Kidney (tissue), 13 donors: ENCODE measurements at regions not wholly inside any gene's neighbourhood (a gene's known extent, or its start where the extent isn't known, plus 50 kb on each side); places are given as distances from the start of the nearest gene placed in this dataset.

Source experiments
- DNase-seq, 5 donors: peaks; one replicate each; pipeline ENCODE4 v3.0.0-alpha.2; 2013 to 2020
- FAIRE-seq: peaks from 2 replicates; lab custom pipeline; 2012; peaks lifted over from hg19 to GRCh38; lab: Jason Lieb, UNC
- H3K27ac ChIP-seq, 2 donors: one replicate each; pipeline ENCODE4 v1.7.0; 2013; ENCODE audit warnings: low read depth in 2 of 2, low read length in 2 of 2, inconsistent platforms in 1 of 2
- H3K27me3 ChIP-seq: one replicate; pipeline ENCODE4 v1.7.1; 2013; ENCODE audit warnings: low read length, inconsistent platforms; ENCODE audit not compliant: control insufficient read depth, insufficient read depth
- H3K36me3 ChIP-seq, 3 donors: one replicate each; pipeline versions ENCODE4 v1.7.0 to v1.7.1; 2013; ENCODE audit warnings: low read length in 3 of 3, control low read depth in 1 of 3, inconsistent platforms in 1 of 3; ENCODE audit not compliant: insufficient read depth in 3 of 3, control insufficient read depth in 2 of 3
- H3K4me1 ChIP-seq, 3 donors: one replicate each; pipeline versions ENCODE4 v1.7.0 to v1.7.1; 2013; ENCODE audit warnings: low read length in 3 of 3, inconsistent platforms in 1 of 3, low read depth in 1 of 3; ENCODE audit not compliant: control insufficient read depth in 2 of 3, insufficient read depth in 2 of 3
- H3K4me3 ChIP-seq, 3 donors: one replicate each; pipeline versions ENCODE4 v1.7.0 to v1.8.1; 2013; ENCODE audit warnings: low read length in 3 of 3, control low read depth in 1 of 3, inconsistent platforms in 1 of 3
- H3K9ac ChIP-seq, 3 donors: one replicate each; pipeline versions ENCODE4 v1.7.0 to v1.7.1; 2013; ENCODE audit warnings: low read length in 3 of 3, control low read depth in 1 of 3, inconsistent platforms in 1 of 3
- H3K9me3 ChIP-seq, 3 donors: one replicate each; pipeline versions ENCODE4 v1.7.0 to v1.7.1; 2013; ENCODE audit warnings: low read length in 3 of 3, control low read depth in 1 of 3, inconsistent platforms in 1 of 3; ENCODE audit not compliant: control insufficient read depth in 2 of 3, insufficient read depth in 1 of 3
- intact Hi-C: fragments of 100-400 bp; cut with DNase I; formaldehyde crosslinking; loops from one replicate; pipeline ENCODE4 v1.11.1; 2022
- TF ChIP-seq, protein P1 (sequence below): IDR thresholded peaks from 3 replicates; pipeline ENCODE4 v1.5.1; 2012; ENCODE audit warnings: mild to moderate bottlenecking, moderate library complexity, borderline replicate concordance; ENCODE audit not compliant: insufficient read depth; ENCODE audit errors: extremely low read depth
- donor health status: control.
- donor health status: control.
- donor health status: control.
- donor health status: control.
- donor health status: control.
- donor health status: DM: yes; HTN: yes; CAD: no.
- donor health status: Normal renal cell carcinoma (clear cell type).

DNA sequence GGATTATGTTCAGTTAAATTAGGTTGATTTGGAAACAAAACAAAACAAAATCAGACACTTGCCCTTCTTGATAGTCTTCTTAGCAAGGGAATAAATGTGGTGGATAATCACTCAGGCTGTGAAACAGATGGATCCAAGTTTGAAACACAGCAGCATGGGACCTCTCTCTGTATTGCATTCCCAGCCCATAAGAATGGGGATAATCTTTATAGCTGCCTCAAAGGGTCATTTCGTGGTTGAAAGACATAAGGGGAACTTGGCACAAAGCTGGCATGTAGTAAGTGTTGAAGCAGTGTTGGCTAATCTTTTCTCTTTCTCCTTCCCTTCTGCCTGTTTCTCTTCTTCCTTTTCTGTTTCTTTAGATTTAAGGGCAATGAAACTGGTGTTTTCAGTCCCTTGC lies 333.9 kb upstream of the TLE4 start:
- no peaks in the 10 kb centered on the region for H3K36me3 ChIP-seq
- no peaks in the 10 kb centered on the region for H3K27me3 ChIP-seq
- no peaks in the 10 kb centered on the region for H3K9me3 ChIP-seq
- H3K27ac ChIP-seq, result no peak overlapping the region
- no peaks in the 10 kb centered on the region for H3K4me1 ChIP-seq
- H3K9ac ChIP-seq, result no peak overlapping the region
- intact Hi-C loops, result no loop called here
- DNase-seq (no peak), FAIRE-seq (no peak)
- no peak overlapping the region for H3K4me3 ChIP-seq
- TF ChIP-seq, protein P1, sequence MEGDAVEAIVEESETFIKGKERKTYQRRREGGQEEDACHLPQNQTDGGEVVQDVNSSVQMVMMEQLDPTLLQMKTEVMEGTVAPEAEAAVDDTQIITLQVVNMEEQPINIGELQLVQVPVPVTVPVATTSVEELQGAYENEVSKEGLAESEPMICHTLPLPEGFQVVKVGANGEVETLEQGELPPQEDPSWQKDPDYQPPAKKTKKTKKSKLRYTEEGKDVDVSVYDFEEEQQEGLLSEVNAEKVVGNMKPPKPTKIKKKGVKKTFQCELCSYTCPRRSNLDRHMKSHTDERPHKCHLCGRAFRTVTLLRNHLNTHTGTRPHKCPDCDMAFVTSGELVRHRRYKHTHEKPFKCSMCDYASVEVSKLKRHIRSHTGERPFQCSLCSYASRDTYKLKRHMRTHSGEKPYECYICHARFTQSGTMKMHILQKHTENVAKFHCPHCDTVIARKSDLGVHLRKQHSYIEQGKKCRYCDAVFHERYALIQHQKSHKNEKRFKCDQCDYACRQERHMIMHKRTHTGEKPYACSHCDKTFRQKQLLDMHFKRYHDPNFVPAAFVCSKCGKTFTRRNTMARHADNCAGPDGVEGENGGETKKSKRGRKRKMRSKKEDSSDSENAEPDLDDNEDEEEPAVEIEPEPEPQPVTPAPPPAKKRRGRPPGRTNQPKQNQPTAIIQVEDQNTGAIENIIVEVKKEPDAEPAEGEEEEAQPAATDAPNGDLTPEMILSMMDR, result no peak

DNA sequence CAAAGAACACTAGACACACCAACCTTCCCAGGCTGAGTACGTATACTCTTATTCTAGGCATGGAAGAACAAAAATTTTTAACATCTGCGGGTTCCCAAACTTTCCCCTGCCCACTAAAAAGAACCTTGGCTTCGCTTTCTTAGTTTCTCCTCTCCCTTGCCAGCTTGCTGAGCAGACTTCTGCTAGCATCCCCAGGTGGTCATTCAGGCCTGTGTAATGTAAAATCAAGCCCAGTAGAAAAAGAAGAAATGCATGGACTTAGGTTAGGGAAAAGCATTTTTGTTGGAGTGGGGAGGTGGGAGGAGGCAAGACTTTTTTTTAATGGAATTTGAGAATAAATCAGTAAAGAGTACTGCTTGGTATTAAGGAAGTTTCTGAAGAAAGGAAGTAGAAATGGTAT lies 331.0 kb upstream of the TLE4 start:
- DNase-seq (no peak), FAIRE-seq (no peak)
- TF ChIP-seq, protein P1, result no peak
- Histone ChIP-seq H3K36me3 (no peaks in the 10 kb centered on the region), H3K27ac (no peak overlapping the region), H3K9me3 (no peaks in the 10 kb centered on the region), H3K4me1 (no peaks in the 10 kb centered on the region), H3K27me3 (no peaks in the 10 kb centered on the region), H3K9ac (no peak overlapping the region), H3K4me3 (no peak overlapping the region)
- intact Hi-C loops, result no loop called here

DNA sequence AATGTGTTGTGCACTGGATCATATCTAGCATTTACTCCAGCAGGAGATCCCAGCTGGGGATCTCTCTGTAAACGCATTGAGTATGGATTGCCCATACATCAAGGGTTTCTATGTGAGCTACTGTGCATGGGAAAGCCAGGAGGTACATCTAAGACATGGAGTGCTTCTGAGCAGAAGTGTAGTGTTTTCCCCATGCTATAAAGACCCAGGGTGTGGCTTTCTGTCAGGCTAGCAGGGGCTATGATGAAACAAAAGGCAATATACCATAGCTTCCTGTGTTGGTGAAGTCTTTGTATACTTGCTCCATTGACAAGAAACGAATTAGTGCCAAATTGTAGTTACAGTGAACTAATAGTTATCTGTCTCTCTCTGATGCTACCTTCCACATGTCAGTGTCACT lies 329.3 kb upstream of the TLE4 start:
- TF ChIP-seq, protein P1, result no peak
- Histone ChIP-seq H3K4me1 (no peaks in the 10 kb centered on the region), H3K4me3 (no peak overlapping the region), H3K9ac (no peak overlapping the region), H3K9me3 (no peaks in the 10 kb centered on the region), H3K36me3 (no peaks in the 10 kb centered on the region), H3K27me3 (no peaks in the 10 kb centered on the region), H3K27ac (no peak overlapping the region)
- intact Hi-C loops, result no loop called here
- no peak for FAIRE-seq
- DNase-seq, result no peak

DNA sequence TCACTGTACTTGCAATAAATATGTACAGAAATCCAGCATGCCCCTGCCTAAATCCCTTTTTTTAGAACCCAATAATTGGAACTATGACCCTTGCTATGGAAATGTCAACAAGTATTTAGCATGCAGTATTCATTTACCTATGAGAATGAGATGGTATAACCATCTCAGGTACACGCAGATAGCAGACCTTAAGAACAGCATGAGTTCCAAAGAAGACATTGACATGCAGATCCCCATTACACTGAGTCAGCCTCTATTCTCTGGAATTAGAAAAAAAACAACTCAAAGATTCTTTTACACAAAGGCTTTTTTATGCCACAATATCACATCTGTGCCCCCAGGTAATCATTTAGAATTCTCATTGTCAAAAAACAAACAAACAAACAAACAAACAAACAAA lies 325.6 kb upstream of the TLE4 start:
- TF ChIP-seq, protein P1, result no peak
- no peak for FAIRE-seq
- Histone ChIP-seq H3K27ac (no peak overlapping the region), H3K4me3 (no peak overlapping the region), H3K4me1 (no peaks in the 10 kb centered on the region), H3K27me3 (no peaks in the 10 kb centered on the region), H3K9me3 (no peaks in the 10 kb centered on the region), H3K36me3 (no peaks in the 10 kb centered on the region), H3K9ac (no peak overlapping the region)
- DNase-seq, result no peak
- intact Hi-C loops, result no loop called here
